ENCODE measurements at regions not wholly inside any gene's neighbourhood (a gene's known extent, or its start where the extent isn't known, plus 50 kb on each side); places are given as distances from the start of the nearest gene placed in this dataset.

- TF ChIP-seq CTCF (IDR thresholded peaks at IDR 0.05; ENCODE audit: low read depth, low read length) = no peak
- no peak for DNase-seq (ENCODE audit: low read depth, low spot score)
- no peak overlapping the region for H3K4me3 ChIP-seq (ENCODE audit: low read depth, low read length)
- no peak overlapping the region for H3K27ac ChIP-seq (ENCODE audit: low read depth, low read length)
- no peaks in the 10 kb centered on the region for H3K27me3 ChIP-seq (ENCODE audit: control insufficient read depth, insufficient read depth, low read length)
- POLR2A ChIA-PET = no interaction called here
- peaks cover 42% of the 10 kb centered on the region for H3K9me3 ChIP-seq (ENCODE audit: control insufficient read depth, insufficient read depth, low read length)
- CTCF ChIA-PET = no interaction called here
Observed at GRCh38 chr2:129484999-129485897, 494.2 kb upstream of the RAB6C start.

GRCh38 chr2:129488376-129488775 lies 491.1 kb upstream of the RAB6C start:
- ChIA-PET CTCF (no interaction called here), POLR2A (no interaction called here)
- Histone ChIP-seq H3K4me3 (ENCODE audit: low read depth, low read length) (no peak overlapping the region), H3K9me3 (ENCODE audit: control insufficient read depth, insufficient read depth, low read length) (peaks cover 52% of the 10 kb centered on the region), H3K27ac (ENCODE audit: low read depth, low read length) (no peak overlapping the region), H3K27me3 (ENCODE audit: control insufficient read depth, insufficient read depth, low read length) (no peaks in the 10 kb centered on the region)
- DNase-seq (ENCODE audit: low read depth, low spot score) = no peak
- no peak for TF ChIP-seq CTCF (IDR thresholded peaks at IDR 0.05; ENCODE audit: low read depth, low read length)

- DNase-seq (ENCODE audit: low read depth, low spot score) = no peak
- peaks cover 39% of the 10 kb centered on the region for H3K9me3 ChIP-seq (ENCODE audit: control insufficient read depth, insufficient read depth, low read length)
- ChIA-PET CTCF (no interaction called here), POLR2A (no interaction called here)
- no peak overlapping the region for H3K27ac ChIP-seq (ENCODE audit: low read depth, low read length)
- H3K4me3 ChIP-seq (ENCODE audit: low read depth, low read length) = no peak overlapping the region
- H3K27me3 ChIP-seq (ENCODE audit: control insufficient read depth, insufficient read depth, low read length) = no peaks in the 10 kb centered on the region
- TF ChIP-seq CTCF (IDR thresholded peaks at IDR 0.05; ENCODE audit: low read depth, low read length) = no peak
Observed at GRCh38 chr2:129490641-129491040, 488.8 kb upstream of the RAB6C start.

- Histone ChIP-seq H3K4me3 (ENCODE audit: low read depth, low read length) (no peak overlapping the region), H3K27ac (ENCODE audit: low read depth, low read length) (no peak overlapping the region), H3K27me3 (ENCODE audit: control insufficient read depth, insufficient read depth, low read length) (no peaks in the 10 kb centered on the region), H3K9me3 (ENCODE audit: control insufficient read depth, insufficient read depth, low read length) (peaks cover 37% of the 10 kb centered on the region)
- ChIA-PET POLR2A (no interaction called here), CTCF (no interaction called here)
- DNase-seq (ENCODE audit: low read depth, low spot score) = no peak
- no peak for TF ChIP-seq CTCF (IDR thresholded peaks at IDR 0.05; ENCODE audit: low read depth, low read length)
Observed at GRCh38 chr2:129491308-129491707, 488.2 kb upstream of the RAB6C start.

GRCh38 chr2:129492548-129492947 lies 486.9 kb upstream of the RAB6C start:
- no peak for DNase-seq (ENCODE audit: low read depth, low spot score)
- Histone ChIP-seq H3K4me3 (ENCODE audit: low read depth, low read length) (no peak overlapping the region), H3K9me3 (ENCODE audit: control insufficient read depth, insufficient read depth, low read length) (peaks cover 37% of the 10 kb centered on the region), H3K27me3 (ENCODE audit: control insufficient read depth, insufficient read depth, low read length) (no peaks in the 10 kb centered on the region), H3K27ac (ENCODE audit: low read depth, low read length) (no peak overlapping the region)
- POLR2A ChIA-PET = no interaction called here
- CTCF ChIA-PET = no interaction called here
- no peak for TF ChIP-seq CTCF (IDR thresholded peaks at IDR 0.05; ENCODE audit: low read depth, low read length)

Measured in AG04450 (cell line).